Osteoblast (primary cell): ENCODE measurements at regions not wholly inside any gene's neighbourhood (a gene's known extent, or its start where the extent isn't known, plus 50 kb on each side); places are given as distances from the start of the nearest gene placed in this dataset.
A peak's percentile ranks its signal among the peaks of the same experiment; 100 is the strongest.

Experiments
- DNase-seq: peaks from one replicate; pipeline ENCODE4 v3.0.0; 2011; ENCODE audit warnings: low spot score, mixed read lengths; ENCODE audit not compliant: insufficient read length; ENCODE audit errors: missing footprints
- H2AFZ ChIP-seq: 2 replicates; pipeline ENCODE4 v1.6.0; 2011; ENCODE audit warnings: mild to moderate bottlenecking, low read length
- H3K27ac ChIP-seq: 2 replicates; pipeline ENCODE4 v1.5.1; 2011; ENCODE audit warnings: mild to moderate bottlenecking, low read depth, low read length, moderate library complexity
- H3K27me3 ChIP-seq: 2 replicates; pipeline ENCODE4 v1.6.0; 2012; ENCODE audit warnings: mild to moderate bottlenecking, control low read depth, inconsistent platforms, low read length, moderate library complexity; ENCODE audit not compliant: insufficient read depth
- H3K36me3 ChIP-seq: 2 replicates; pipeline ENCODE4 v1.5.1; 2011; ENCODE audit warnings: mild to moderate bottlenecking, low read length, control low read depth, moderate library complexity; ENCODE audit not compliant: insufficient read depth
- H3K4me1 ChIP-seq: 2 replicates; pipeline ENCODE4 v1.5.1; 2011; ENCODE audit warnings: mild to moderate bottlenecking, low read length, control low read depth, moderate library complexity; ENCODE audit not compliant: insufficient read depth
- H3K4me2 ChIP-seq: 2 replicates; pipeline ENCODE4 v1.6.0; 2011; ENCODE audit warnings: mild to moderate bottlenecking, low read length; ENCODE audit not compliant: insufficient read depth
- H3K4me3 ChIP-seq: fragments of 200-600 bp; sonication (generic); 3 replicates; pipeline ENCODE4 v1.5.1; 2012; ENCODE audit warnings: mild to moderate bottlenecking, low read length, inconsistent platforms; ENCODE audit not compliant: insufficient read depth
- H3K79me2 ChIP-seq: 2 replicates; pipeline ENCODE4 v1.6.0; 2012; ENCODE audit warnings: mild to moderate bottlenecking, low read length, control low read depth, inconsistent platforms; ENCODE audit not compliant: insufficient read depth
- H3K9me3 ChIP-seq: 2 replicates; pipeline ENCODE4 v1.5.1; 2011; ENCODE audit warnings: low read depth, low read length, control low read depth
- H4K20me1 ChIP-seq: 2 replicates; pipeline ENCODE4 v1.6.0; 2012; ENCODE audit warnings: mild to moderate bottlenecking, low read length, control low read depth; ENCODE audit not compliant: insufficient read depth
- CTCF ChIP-seq: IDR thresholded peaks from 2 replicates; pipeline ENCODE4 v1.5.1; 2011; ENCODE audit warnings: mild to moderate bottlenecking, low read depth, low read length, moderate library complexity; ENCODE audit errors: extremely low read depth

GRCh38 chr12:116674643-116675183 is 63.2 kb downstream of the SPRING1 start:
- TF ChIP-seq CTCF, result no peak
- no peak overlapping the region for H3K4me2 ChIP-seq
- no peaks in the 10 kb centered on the region for H3K9me3 ChIP-seq
- no peak overlapping the region for H2AFZ ChIP-seq
- H3K4me1 ChIP-seq, result no peaks in the 10 kb centered on the region
- no peaks in the 10 kb centered on the region for H3K79me2 ChIP-seq
- peaks cover 5% of the 10 kb centered on the region for H3K27me3 ChIP-seq
- H3K36me3 ChIP-seq, result no peaks in the 10 kb centered on the region
- DNase-seq, result no peak
- H3K4me3 ChIP-seq, result no peak overlapping the region
- H3K27ac ChIP-seq, result no peak overlapping the region
- no peaks in the 10 kb centered on the region for H4K20me1 ChIP-seq

- Histone ChIP-seq H3K27me3 (peaks cover 8% of the 10 kb centered on the region), H3K4me2 (no peak overlapping the region), H3K36me3 (no peaks in the 10 kb centered on the region), H3K79me2 (no peaks in the 10 kb centered on the region), H4K20me1 (no peaks in the 10 kb centered on the region), H3K4me3 (no peak overlapping the region), H3K27ac (no peak overlapping the region), H3K4me1 (no peaks in the 10 kb centered on the region), H2AFZ (no peak overlapping the region), H3K9me3 (no peaks in the 10 kb centered on the region)
- peak; percentile 14 for TF ChIP-seq CTCF
- no peak for DNase-seq
Measured at GRCh38 chr12:116673681-116674111, 64.2 kb downstream of the SPRING1 start.

- Histone ChIP-seq H3K4me2 (no peak overlapping the region), H3K4me3 (no peak overlapping the region), H3K36me3 (no peaks in the 10 kb centered on the region), H3K9me3 (no peaks in the 10 kb centered on the region), H3K27ac (no peak overlapping the region), H4K20me1 (no peaks in the 10 kb centered on the region), H3K27me3 (peaks cover 7% of the 10 kb centered on the region), H3K4me1 (no peaks in the 10 kb centered on the region), H2AFZ (no peak overlapping the region), H3K79me2 (no peaks in the 10 kb centered on the region)
- no peak for TF ChIP-seq CTCF
- DNase-seq, result no peak
Measured at GRCh38 chr12:116672842-116673516, 64.9 kb downstream of the SPRING1 start.

- Histone ChIP-seq H3K27me3 (peaks cover 3% of the 10 kb centered on the region), H3K4me2 (no peak overlapping the region), H3K79me2 (no peaks in the 10 kb centered on the region), H3K9me3 (no peaks in the 10 kb centered on the region), H3K36me3 (no peaks in the 10 kb centered on the region), H3K27ac (no peak overlapping the region), H3K4me1 (no peaks in the 10 kb centered on the region), H4K20me1 (no peaks in the 10 kb centered on the region), H3K4me3 (no peak overlapping the region), H2AFZ (no peak overlapping the region)
- no peak for TF ChIP-seq CTCF
- no peak for DNase-seq
Measured at GRCh38 chr12:116672010-116672409, 65.9 kb downstream of the SPRING1 start.
